NCI-H82 (cell line): ENCODE measurements at regions not wholly inside any gene's neighbourhood (a gene's known extent, or its start where the extent isn't known, plus 50 kb on each side); places are given as distances from the start of the nearest gene placed in this dataset.
A peak's percentile ranks its signal among the peaks of the same experiment; 100 is the strongest.

Experiments used
- DNase-seq: peaks from one replicate; lab custom pipeline; 2025; lab: John Stamatoyannopoulos, UW

DNA sequence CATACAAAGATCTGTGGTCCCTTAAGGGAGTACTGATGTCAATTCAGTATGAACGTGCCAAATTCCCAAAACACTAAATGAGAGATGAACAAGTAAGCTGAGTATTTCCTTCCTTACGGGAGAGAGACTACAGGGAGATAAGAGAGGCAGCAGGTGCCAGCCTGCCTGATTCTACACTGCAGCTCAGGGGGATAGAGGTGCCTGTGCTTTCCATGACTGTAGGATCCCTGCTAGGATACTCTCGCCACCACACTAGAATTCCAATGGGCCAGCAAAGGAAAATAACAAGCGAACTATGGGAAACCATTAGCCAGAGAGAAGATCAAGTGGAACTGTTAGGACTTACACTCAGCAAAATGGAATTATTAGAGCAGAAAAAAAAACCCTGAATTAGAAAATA is 198.5 kb upstream of the BTBD3 start:
- no peak for DNase-seq

DNA sequence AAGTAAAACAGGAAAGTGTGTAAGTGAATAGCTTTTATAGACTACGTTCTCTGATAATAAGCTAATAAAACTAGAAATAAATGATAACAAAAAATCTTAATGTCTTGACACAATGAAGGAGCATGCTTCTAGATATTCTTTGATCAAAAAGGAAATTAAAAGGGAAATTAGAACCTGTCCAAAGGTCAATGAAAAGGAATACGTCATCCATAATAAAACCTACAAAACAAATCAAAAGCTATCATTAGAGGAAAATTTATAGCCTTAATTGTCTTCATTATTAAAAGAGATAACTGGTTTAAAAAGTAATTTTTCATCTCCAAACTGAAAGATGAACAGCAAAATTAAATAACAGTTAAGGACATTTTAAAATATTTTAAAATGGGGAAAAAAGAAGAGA is 196.3 kb upstream of the BTBD3 start:
- DNase-seq, result no peak

DNA sequence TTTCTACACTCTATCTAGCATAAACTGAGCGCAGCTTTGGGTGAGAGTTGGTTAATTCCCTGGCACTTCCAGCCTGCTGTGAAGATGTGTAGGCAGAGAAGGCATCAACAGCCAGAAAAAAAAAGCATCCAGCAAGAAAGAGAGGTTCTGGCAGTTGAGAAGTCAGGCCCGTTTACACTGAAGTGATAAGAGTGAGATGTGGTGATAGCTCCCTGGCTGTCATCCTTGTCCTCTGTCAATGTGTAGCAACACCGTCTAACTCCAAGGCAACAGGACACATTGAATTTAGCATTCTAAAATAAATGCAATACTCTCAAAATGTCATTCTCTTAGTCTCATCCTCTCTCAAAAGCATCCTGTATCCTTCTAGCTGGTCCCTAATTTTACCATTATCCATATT is 193.6 kb upstream of the BTBD3 start:
- DNase-seq, result no peak

DNA sequence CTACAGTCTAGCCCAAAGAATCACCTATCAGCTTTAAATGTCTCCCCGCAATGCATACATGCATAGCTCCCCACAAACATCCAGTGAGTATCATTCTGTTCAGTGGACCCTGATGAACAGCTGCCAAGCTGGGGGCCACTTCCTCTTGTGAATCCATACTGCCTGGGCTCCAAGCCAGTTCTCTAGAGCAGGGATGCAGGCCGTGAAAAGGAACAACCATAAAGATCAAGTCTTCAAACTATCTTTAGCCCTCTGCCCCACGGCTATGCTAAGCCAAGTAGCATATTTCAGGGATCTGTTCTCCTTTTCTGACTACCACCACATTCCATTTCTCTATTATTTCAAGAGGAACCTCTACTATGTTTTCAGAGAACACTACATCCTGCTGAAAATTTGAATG is 191.7 kb upstream of the BTBD3 start:
- DNase-seq, result no peak

DNA sequence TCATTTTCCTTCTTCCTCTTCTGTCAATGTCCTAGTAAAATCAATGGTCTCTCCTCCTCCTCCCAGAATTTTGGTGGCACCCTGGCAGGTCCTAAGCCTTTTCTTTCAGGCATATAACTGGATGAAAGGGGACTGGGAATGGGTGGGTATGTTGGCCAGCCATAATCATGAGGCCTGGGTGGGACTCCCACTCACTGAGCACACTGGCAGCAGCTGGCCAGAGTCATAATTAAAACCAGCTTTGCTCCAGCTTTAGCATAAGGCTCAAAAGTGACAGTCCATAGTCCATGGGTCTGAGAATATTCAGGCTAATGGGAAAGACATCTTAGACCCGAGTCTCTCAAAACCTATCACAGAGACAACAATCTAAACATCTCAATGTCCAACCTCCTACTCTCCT is 190.0 kb upstream of the BTBD3 start:
- no peak for DNase-seq

DNA sequence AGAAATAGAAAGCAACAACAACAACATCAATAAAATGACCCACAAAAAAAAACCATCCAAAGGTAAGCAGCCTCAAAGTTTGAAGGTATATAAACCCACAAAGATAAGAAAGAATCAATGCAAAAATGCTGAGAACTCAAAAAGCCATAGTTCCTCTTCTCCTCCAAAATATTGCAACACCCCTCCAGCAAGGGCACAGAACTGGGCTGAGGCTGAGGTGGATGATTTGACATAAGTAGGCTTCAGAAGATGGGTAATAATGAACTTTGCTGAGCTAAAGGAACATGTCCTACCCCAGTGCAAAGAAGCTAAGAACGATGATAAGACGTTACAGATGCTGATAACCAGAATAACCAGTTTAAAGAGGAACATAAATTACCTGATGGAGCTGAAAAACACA is 188.8 kb upstream of the BTBD3 start:
- DNase-seq, result no peak

DNA sequence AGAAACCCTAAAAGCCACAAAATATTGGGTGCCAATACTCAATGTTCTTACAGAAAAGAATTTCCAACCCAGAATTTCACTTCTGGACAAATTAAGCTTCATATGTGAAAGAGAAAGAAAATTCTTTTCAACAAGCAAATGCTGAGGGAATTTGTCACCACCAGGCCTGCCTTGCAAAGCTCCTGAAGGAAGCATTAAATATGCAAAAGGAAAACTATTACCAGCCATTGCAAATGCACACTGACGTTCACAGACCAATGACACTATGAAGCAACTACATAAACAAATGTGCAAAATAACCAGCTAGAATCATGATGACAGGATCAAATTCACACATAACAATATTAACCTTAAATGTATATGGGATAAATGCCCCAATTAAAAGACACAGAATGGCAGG is 187.9 kb upstream of the BTBD3 start:
- no peak for DNase-seq

DNA sequence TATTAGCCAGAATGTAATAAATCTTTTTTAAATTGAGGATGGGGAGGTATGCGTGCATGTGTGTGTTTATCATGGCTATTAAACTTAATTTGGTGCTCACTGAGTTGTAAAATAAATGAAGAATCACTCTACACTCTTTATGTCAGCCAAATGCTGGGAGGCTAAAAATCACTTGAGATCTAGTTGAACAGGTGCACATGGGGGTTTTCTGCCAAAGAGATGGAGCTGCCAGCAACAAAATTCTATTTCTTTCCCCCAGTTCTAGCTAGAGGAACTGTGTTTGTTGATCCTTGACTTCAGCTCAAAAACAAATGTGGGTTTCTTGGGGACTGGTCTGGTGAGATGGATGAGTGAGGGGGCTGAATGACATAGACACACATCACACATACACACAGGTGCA is 183.3 kb upstream of the BTBD3 start:
- no peak for DNase-seq

DNA sequence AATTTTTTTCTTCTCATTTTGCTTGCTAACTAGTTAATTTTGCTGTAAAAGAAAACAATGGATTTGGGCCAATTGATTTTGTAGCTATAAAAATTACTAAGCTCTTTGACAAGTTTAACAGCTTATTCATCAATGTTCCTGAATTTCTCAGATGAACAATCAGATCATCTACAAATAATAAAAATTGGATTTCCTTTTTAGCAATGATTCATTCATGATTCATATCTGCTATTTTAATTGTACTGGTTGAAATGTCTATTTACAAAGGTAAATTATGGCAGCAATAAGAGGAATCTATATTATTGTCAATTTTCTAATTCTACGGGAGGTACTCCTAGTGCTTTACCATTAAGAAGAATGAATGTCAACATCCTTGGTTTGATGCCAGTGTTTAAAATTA is 178.8 kb upstream of the BTBD3 start:
- DNase-seq, result no peak

DNA sequence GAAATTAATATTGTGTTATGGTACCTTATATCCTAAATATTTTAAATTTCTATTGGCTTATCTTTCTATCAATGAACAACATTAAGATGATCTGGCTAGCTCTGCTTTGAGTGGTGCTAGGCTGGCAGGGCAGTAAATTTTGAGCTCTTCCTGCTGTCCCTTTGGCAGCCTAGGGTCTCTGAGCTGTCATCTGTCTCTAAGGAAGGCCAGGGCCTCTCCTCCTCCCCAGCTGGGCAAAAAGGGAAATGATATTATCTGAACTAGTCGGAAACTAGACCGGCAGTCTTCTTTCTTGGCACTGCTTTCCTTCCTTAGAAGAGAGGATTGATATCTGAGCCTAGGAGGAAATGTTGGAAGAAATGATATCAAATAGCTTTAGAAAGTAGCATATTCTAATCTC is 176.7 kb upstream of the BTBD3 start:
- DNase-seq, result peak; percentile 84

DNA sequence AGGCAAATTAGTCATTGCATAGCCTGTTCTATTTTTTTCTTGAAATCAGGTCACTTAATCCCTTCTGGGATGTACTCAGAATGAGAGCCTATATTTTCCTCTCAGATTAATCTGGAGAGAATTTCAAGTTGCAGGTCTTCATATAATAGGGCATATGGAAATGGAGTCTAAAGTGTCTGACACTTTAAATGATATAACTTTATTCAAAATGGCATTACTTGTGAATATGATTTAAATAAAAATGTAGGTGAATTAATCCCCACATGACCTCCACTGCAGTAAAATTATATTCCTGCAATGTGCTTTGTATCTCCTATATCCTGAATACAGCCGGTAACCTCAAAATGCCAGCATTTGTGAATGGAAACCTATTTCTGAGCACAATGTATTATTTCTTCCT is 172.5 kb upstream of the BTBD3 start:
- DNase-seq, result no peak

DNA sequence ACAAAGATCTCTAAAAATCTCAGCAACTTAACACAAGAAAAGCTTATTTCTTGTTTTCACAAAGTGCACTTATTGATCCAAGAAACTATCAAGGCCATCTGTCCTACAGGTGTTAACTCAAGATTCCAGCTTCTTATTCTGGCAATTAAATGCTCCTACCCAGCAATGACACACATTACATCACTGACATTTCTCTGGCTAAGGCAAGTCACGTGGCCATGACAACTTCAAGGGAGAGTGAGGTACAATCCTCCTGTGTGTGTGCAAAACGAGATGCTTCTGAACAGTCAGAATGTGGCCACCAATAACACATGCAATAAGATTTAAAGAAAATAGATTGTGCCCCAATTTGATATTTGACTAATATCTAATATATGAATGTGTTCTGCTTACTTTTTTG is 169.3 kb upstream of the BTBD3 start:
- DNase-seq, result no peak

DNA sequence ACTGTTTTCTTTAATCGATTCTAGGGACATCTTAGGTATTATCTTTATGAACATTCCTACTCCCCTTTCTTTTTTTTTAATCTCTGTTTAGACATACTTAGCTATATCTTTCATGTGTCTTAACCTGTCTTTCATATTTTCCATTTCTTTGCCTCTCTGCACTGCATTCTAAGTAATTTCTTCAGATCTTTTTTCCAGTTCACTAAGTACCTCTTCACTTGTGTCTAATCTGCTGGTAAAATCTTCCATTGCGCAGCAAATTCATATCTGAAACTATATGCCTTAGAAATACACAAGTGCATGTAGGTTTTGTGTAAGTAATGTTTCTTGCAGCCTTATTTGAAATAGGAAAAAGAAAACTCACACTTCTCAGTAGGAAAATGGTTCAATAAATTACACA is 165.4 kb upstream of the BTBD3 start:
- DNase-seq, result no peak

DNA sequence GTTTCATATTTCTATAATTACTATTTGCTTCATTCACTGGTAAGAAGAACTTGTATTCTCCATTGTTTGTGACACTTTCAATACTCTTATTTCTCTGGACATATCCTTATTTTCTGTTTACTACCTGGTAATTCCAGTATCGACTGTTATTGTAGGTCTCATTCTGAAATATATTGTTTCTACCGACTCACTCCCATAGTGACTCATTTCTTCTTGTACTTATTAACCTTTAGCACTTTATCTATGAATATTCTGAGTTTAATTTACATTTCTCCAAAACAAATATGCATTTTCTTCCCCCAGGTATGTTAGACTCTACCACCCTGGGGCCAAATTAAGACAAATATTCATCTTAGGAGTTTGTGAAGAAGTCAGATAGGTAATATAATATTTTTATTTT is 164.5 kb upstream of the BTBD3 start:
- DNase-seq, result no peak

DNA sequence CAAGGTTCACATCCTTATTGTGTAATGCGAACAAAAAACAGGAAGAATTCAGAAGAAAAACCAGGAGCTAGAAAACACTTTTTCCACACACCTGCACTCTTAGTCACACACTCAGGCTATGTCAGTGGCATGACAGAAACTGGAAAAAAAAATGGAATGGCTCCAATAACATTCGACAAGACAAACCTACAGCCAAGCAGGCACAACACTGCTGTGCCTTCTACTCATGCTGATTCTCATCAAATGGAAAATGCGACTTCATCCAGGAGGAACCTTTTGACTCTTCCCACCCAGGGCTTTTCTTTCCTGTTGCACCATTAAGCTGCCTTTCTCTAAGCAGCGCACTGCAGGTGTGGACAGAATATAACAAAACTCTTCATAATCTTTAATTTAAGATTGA is 163.2 kb upstream of the BTBD3 start:
- DNase-seq, result no peak

DNA sequence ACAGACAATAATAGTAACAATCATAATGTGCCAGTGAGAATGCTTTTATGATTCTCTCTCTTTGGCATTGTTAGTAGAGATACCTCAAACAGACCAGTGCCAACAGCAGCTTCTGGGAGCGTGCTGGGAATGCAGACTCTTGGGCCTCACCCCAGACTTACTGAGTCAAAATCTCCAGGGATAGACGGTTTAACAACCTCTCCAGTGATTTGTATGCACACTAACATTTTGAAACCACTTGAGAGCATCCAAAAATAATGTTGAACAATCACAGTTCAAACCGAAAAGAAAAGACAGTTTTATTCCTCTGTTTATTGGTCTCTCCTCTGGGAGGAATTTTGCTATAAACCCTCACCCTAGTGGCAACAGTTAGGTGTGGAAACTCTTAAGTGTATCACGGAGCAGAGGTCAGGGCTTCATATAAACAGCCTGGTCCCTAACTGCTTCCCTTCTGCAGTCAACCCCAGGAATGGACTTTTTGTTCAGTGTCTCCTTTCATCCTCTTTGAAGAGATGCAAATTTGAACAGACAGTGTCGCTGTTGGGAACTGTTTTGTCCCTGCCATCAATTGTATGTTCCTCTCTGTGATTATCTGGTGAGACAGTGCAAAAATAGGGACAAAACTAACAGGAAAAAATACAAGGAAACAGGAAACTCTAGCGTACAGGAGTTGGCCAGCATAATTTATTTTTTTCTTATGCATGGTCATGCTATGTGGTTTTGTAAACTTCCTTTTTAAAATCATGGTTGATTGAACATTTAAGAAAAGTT is 162.4 kb upstream of the BTBD3 start:
- no peak for DNase-seq

DNA sequence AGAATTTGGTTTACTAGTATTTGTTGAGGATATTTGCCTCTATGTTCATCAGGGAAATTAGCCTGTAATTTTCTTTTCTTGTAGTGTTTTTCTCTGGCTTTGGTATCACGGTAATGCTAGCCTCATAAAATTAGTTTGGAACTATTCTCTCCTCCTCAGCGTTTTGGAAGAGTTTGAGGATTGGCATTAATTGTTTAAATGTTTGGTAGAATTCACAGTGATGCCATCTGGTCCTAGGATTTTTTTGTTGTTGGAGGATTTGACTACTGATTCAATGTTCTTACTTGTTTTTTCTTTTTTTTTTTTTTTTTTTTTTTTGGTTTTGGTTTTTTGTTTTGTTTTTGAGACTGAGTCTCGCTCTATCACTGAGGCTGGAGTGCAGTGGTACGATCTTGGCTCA is 156.2 kb upstream of the BTBD3 start:
- DNase-seq, result peak; percentile 54

DNA sequence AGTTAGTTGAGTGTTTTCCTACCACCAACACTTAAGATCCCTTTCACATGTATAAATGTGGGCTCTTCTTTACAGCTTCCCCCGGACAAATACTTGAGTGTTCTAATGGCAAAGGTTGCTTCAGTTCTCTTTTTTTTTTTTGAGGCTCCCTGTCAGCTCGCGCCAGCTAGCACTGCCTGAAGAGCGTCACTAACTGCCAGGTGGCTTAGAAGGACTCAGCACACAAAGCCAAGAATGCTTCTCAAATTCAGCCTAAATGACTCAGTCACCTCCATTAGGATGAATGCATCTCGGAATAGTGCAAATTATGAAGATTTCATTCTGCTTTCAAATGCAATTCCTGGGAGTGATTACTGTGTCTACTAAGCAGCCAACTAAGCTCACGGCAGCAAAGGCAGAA is 150.7 kb upstream of the BTBD3 start:
- no peak for DNase-seq

DNA sequence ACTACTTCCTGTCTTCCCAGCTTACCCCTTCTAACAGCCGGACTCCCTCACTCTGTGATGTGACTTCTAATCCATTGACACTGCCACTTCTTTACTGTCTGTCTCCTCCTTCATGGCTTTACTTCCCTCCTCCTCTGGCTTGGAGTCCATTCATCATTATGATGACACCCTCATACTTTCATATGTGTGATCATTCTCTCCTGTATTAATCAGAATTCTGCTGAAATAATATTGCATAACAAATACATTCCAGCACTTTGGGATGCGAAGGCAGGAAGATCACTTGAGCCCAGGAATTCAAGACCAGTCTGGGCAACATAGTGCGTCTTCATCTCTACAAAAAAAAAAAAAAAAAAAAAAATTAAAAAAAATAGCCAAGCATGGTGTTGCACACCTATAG is 147.9 kb upstream of the BTBD3 start:
- no peak for DNase-seq

DNA sequence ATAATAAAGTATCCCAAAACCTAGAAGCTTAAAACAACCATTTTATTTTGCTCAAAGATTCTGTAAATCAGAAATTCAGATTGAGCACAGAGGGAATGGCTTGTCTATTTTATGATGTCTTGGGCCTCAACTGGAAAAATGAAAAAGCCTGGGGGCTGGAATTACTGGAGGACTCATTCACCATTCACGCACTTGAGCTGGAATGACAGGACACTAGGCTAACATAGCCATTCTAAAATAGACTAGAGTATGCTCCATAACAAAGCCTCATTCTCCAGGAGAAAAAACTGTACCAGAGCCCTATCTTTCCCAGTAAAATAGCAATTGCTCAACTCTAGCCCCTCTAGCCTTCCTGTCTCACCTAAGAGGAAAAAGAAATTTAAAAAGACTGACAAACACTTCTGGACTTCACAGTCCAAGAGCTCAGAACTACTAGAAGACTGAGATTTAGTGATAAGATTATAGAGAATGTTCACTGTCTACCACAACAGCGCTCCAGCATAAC is 145.4 kb upstream of the BTBD3 start:
- no peak for DNase-seq

DNA sequence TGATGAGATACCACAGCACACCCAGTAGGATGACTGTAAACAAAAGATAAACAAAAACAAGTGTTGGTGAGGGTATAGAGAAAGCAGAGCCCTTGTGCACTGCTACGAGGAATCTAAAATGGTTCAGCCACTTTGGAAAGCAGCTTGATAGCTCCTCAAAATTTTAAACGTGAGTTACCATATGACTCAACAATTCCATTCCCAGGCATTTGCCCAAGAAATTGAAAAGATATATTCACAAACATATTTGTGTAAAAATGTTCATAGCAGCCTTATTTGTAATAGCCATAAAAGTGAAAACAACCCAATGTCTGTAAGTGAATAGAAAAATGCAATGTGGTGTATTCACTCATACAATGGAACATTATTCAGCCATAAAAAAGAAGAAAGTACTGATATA is 141.0 kb upstream of the BTBD3 start:
- DNase-seq, result no peak

DNA sequence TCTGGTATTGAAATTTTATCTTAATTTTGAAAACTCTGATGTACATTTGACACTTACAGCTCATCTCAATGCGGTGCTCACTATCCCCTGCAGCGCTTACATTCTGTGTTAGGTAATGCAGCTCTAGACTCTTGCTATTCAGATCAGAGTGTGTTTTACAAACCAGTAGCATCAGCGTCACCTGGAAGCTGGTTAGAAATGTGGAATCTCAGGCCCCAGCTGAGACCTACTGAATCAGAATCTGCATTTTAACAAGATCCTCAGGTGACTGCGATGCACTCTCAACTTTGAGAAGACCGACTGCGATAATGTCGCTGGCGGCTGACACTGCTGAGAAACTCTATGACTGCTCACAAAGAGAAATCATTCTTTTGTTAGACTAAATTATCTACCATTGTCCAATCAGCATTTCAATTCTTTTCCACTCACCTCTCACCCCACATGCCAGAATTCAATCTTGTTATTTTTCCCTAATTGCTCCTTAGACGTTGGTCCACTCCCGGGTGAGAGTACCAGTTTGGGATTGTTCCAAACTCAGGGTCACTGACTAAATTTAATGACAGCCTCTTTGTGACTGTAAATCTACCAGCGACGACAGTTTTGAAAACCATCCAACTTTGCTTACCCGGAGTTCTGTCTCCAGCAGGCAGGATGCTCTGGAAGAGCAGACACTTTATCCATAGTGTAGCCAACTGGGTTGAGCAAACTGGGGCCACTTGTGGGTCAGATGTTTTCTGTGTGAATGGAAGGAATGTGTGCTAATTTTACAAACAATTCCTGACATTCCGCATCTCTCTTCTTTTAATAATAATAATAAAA is 140.1 kb upstream of the BTBD3 start:
- DNase-seq, result no peak

DNA sequence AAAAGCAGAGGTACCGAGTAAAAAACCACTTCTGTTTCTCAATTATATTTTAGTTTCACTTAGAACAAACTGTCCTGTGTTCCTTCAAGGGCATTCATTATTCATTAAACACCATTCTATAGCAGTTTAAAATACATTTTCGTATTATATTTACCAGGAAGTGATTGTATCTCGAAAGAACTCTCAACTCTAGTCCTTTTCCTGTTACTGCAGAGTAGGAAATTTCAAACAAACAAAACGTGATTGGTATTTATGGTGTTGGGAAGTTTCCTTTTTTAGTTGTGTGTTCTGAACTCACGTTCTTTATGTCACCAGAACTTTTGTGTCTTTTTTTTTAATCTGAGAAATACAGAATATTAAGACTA is 139.5 kb upstream of the BTBD3 start:
- DNase-seq, result no peak
